Middle frontal gyrus (tissue), 1 donor: ENCODE measurements at regions not wholly inside any gene's neighbourhood (a gene's known extent, or its start where the extent isn't known, plus 50 kb on each side); places are given as distances from the start of the nearest gene placed in this dataset.
"Not testable (repeated sequence)": the region's sequence is repeated elsewhere in the genome, so short reads cannot be mapped to it uniquely, and the experiment has no call there.

Experiments
- DNase-seq: peaks from one replicate; pipeline ENCODE4 v3.0.0-alpha.2; 2015; ENCODE audit warnings: low spot score; ENCODE audit errors: extremely low spot score

- DNase-seq = no peak
Measured at GRCh38 chr6:113679051-113679450, 178.1 kb upstream of the MARCKS start.

DNA sequence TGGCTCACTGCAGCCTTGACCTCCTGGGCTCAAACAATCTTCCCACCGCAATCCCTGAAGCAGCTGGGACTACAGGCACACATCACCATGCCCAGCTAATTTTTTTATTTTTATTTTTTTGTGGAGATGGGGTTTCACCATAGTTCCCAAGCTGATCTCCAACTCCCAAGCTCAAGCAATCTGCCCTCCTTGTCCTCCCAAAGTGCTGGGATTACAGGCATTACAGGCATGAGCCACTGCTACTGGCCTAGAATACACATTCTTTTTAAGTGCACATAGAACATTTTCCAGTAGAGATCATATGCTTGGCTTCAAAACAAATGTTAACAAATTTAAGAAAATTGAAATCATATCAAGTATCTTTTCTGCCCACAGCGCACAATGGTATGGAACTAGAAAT, 176.8 kb upstream of the MARCKS start:
- DNase-seq = no peak

DNA sequence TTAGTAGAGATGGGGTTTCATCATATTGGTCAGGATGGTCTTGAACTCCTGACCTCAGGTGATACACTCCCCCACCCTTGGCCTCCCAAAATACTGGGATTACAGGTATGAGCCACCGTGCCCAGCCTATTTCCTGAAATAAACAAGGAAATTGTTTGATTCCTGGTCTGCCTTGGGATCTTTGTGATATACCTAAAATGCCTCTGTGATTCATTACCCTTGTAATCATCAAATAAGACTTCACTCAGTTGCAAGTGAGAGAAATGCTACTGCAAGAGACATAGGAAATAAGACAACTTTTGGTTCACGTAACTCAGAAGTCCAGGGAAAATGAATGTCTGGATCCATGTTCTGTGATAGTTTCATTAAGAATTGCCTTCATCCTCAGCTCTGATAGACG, 173.2 kb upstream of the MARCKS start:
- no peak for DNase-seq

- no peak for DNase-seq
Measured at GRCh38 chr6:113684382-113684901, 172.7 kb upstream of the MARCKS start.

GRCh38 chr6:113686049-113686448, 171.1 kb upstream of the MARCKS start:
- no peak for DNase-seq

- DNase-seq = not testable (repeated sequence)
Measured at GRCh38 chr6:113689620-113690019, 167.5 kb upstream of the MARCKS start.

GRCh38 chr6:113690281-113691259, 166.6 kb upstream of the MARCKS start:
- DNase-seq = no peak

- no peak for DNase-seq
Measured at GRCh38 chr6:113691260-113691656, 165.9 kb upstream of the MARCKS start.

DNA sequence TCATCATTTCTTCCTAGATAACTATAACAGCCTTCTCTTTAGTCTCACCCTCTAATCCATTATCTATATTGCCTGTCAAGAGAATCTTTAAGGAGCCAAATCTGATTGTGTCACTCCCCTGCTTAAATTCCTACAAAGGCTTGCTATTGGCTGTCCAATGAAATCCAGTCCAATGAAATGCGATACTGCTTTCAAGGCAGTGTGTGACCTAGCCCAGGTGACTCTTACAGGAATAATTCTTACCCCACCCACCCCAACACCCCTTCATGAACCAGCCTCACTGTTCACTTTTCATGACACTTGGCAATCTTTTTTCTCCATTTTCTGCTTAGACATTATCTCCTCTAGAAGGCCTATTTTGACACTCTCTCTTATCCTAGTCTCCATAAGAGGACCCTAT, 163.3 kb upstream of the MARCKS start:
- no peak for DNase-seq

DNA sequence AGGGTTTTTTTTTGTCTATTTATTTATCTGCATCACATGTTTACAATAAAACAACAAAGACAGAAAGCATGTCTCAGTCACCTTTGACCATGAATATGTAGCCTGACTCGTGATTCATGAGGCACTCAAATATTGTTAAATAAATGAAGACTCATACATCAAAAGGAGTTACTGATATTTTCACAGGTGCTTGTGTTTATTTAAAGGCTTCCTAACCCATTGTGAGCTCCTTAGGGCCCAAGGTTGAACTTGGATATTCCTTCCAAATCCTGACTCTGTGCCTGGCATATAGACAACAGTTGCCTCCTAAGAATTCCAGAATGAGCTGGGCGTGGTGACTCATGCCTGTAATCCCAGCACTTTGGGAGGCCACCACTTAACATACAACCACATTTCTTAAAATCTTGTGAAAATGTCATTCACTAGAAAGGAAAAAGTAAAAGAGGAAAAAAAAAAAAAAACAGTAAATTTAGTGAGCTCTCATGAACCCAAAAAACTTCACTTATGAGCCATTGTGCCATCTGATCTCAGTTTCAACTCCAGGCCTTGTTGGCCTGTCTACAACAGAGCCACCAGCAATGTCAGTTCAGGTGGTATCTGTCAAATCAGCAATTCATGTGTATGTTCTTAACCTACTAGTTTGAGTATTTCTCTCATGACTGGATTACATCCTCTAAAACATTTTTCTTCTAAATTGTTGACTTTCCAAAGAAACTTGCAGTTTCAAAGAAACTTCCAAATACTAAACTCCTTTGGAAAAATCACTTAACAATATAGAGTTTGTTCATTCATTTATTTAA, 162.7 kb upstream of the MARCKS start:
- no peak for DNase-seq

- no peak for DNase-seq
Measured at GRCh38 chr6:113695516-113695915, 161.6 kb upstream of the MARCKS start.

DNA sequence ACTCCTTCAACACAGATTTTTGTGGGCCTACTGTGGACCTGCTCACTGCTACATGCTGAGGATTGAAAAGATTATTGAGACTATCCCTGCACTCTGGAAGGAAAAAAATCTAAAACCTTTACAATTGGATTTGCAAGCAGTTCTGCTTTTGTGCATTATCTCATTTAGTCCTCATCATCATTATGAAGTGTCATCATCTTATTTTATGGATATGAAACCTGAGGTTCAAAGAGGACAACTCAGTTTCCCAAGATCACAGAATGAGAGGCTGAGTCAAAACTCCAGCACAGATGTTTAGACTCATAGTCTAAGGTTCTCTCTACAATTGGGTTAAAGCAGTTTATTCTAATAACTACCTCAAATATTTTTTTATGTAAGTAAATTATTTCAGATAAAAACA, 160.2 kb upstream of the MARCKS start:
- DNase-seq = no peak

DNA sequence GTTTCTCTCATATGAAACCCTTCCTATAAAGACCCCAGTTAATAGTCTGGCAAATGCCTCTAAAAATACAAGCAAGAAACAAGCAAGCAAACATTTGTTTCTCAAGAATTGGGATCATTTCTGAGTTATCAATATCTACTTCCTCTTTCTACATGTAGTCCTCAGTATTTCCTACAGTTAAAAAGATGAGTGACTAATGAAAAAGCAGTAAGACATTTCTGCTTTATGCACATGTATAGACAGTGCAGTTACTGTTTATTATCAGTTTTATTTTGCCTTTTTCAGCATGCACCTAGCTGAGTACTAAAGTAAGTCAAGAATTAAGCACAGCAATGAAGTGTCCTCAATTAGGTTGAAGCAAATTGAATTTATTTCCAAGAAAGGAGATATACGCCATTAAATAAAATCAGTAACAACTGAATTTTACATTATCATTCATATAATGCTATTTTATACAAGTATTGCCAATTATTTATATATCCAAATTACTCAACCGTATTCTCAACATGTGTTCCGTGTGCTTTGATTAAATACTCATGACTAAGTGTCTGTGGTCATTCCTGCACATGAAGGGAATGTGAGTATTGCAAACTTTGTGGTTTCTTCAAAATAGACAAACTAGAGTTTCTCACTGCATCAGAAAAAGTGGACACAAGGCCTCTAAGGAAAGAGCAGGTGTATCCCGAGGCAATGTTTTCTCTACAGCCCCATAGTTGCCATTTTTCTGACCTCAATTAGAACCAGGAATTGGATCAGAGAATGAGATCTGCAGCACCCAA, 159.3 kb upstream of the MARCKS start:
- DNase-seq = no peak

GRCh38 chr6:113699239-113699638, 157.9 kb upstream of the MARCKS start:
- no peak for DNase-seq

- DNase-seq = no peak
Measured at GRCh38 chr6:113701552-113702254, 155.4 kb upstream of the MARCKS start.

GRCh38 chr6:113707194-113707593, 150.0 kb upstream of the MARCKS start:
- no peak for DNase-seq

DNA sequence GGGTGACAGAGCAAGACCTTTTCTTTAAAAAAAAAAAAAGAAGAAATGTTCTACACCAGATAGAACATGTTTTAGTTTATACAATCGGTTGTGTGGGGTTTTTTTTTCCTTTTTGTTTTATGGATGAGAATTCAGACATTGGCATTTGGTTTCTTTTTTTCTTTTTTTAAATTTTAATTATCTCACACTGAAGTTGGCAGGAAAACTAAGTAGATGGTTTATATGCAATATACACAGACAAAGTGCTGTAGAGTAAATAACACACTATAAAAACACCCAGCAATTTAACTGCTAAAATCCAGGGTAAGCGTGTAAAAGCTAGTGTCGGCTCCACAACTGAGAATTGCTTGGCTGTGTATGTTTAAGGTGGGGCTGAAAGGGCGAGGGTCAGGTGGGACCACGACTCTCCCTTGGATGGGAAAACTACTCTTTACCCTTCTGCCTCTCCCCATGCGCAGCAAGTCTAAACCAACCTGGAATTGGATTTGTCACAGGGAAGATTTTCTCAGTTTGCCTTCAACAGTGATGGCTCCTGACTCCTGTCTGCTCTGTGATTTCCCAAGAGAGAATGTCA, 147.1 kb upstream of the MARCKS start:
- DNase-seq = no peak

DNA sequence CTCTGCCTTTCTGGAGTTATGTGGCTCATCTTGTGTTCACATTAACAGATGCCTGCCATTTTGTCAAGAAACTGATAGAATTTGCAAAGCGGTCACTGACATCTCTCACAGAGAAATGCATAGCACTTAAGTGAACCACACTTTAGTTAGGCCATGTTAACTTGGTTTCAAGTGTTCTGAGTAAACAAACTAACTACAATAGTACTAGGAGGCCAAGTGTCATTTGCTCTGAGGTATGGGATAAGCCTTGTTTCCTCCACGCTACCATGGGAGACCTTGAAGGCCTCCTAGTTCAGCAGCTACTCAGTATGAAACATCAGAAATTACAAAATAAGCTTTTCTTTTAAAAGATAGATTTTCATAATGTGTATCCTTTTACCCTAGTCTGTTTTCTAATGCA, 143.5 kb upstream of the MARCKS start:
- no peak for DNase-seq

DNA sequence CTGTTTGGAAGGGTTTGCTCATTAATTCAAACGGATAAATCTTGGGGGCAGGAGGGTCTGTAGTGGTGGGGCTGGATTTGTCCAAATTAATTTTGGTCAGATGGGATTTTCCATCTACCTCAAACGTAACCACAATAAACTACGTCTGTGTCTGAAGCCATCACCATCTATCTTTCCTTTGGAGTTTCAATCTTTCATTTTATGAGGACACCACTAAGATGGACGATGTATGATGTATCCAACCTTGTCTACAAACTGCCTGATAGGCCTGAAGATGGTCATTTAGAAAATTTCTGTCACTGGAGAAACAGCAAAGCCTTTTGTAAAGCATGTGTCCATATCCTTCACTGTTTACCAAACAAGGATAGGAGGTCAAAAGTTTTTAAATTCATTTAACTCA, 138.6 kb upstream of the MARCKS start:
- DNase-seq = no peak

GRCh38 chr6:113719064-113719463, 138.1 kb upstream of the MARCKS start:
- no peak for DNase-seq
